ENCODE measurements at regions not wholly inside any gene's neighbourhood (a gene's known extent, or its start where the extent isn't known, plus 50 kb on each side); places are given as distances from the start of the nearest gene placed in this dataset.

DNA sequence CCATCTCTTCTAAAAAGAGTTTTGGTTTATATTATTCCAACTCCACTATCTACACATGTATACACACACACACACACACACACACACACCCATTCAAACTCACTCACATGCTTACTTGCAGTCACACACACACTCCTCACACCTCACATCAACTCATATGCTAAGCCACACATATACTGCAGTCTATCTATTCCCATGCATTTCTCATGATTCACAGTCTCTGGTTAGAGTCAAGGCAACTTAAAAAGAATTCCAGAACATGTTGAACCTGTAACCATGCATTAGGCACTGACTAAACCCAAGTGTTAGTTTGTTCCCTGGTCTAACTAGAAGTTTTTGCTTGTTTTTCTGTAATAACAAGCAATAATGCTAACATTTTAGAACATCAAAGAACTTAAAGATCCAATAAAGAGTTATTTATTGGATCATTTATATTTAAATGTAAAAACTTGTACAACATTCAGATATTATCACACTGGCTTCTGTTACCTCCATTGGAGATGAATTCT is 931.1 kb downstream of the PLA2G4A start:
- H3K9me2 ChIP-seq (ENCODE audit: insufficient read depth), result no peaks in the 10 kb centered on the region
- no peak for TF ChIP-seq EZH2phosphoT487 (IDR thresholded peaks at IDR 0.05; ENCODE audit: insufficient read depth, low read depth)
- no peak for TF ChIP-seq EZH2 (IDR thresholded peaks at IDR 0.05; ENCODE audit: insufficient read depth, poor library complexity, severe bottlenecking)
- no peaks in the 10 kb centered on the region for H3F3A ChIP-seq (ENCODE audit: insufficient read depth)
- H3K4me3 ChIP-seq, result no peak overlapping the region
- H3K27me3 ChIP-seq (replicated peaks; ENCODE audit: insufficient read depth), result no peaks in the 10 kb centered on the region
- no peaks in the 10 kb centered on the region for H3K4me1 ChIP-seq (ENCODE audit: insufficient read depth)
- no peak overlapping the region for H2AFZ ChIP-seq
- H3K27ac ChIP-seq, result no peak overlapping the region
- no peaks in the 10 kb centered on the region for H4K20me1 ChIP-seq (ENCODE audit: insufficient read depth)
- no peaks in the 10 kb centered on the region for H3K9me3 ChIP-seq (ENCODE audit: low read depth)
- DNase-seq, result no peak
- H3K36me3 ChIP-seq (ENCODE audit: low read depth), result no peaks in the 10 kb centered on the region
- no peaks in the 10 kb centered on the region for H3K79me2 ChIP-seq (ENCODE audit: insufficient read depth)
- no peak overlapping the region for H3K4me2 ChIP-seq (ENCODE audit: unreplicated experiment)
- no peak overlapping the region for H3K9ac ChIP-seq
- in situ Hi-C loops (cut with MboI), result no loop called here

DNA sequence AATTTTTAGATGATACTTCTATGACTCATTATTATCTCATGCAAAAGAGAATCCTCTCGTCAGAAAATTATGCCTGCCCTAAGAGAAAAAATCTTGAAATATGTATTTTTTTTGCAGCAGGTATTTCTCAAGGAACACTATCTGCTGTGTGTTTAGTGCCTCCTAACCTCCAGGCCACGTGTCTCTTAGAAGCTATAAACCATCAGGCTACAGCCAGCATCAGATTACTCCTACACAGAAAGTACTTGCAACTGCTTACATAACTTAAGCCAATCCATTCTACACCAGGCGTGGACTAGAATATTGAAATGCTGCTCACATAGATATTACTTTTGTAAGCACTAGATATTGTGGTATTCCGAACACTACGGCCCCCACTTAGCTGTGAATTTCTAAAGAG is 933.4 kb downstream of the PLA2G4A start:
- 14% methylated on average over 5 of the region's 5 CpGs for WGBS, 2 experiments (ENCODE audit: low coverage in 1 of 2, low lambda C conversion rate in 2 of 2, missing lambda C conversion rate in 2 of 2)
- no peak for DNase-seq

GRCh38 chr1:187763465-187763864 is 934.7 kb downstream of the PLA2G4A start:
- no peak for DNase-seq
- no peak overlapping the region for H3K9ac ChIP-seq
- H3K4me1 ChIP-seq (ENCODE audit: insufficient read depth), result no peaks in the 10 kb centered on the region
- H3F3A ChIP-seq (ENCODE audit: insufficient read depth), result no peaks in the 10 kb centered on the region
- no peak overlapping the region for H3K4me3 ChIP-seq
- no peaks in the 10 kb centered on the region for H3K9me3 ChIP-seq (ENCODE audit: low read depth)
- no peaks in the 10 kb centered on the region for H3K9me2 ChIP-seq (ENCODE audit: insufficient read depth)
- H4K20me1 ChIP-seq (ENCODE audit: insufficient read depth), result no peaks in the 10 kb centered on the region
- no peak overlapping the region for H3K27ac ChIP-seq
- no peaks in the 10 kb centered on the region for H3K36me3 ChIP-seq (ENCODE audit: low read depth)
- TF ChIP-seq EZH2phosphoT487 (IDR thresholded peaks at IDR 0.05; ENCODE audit: insufficient read depth, low read depth) (no peak), EZH2 (IDR thresholded peaks at IDR 0.05; ENCODE audit: insufficient read depth, poor library complexity, severe bottlenecking) (no peak)
- H2AFZ ChIP-seq, result no peak overlapping the region
- no peaks in the 10 kb centered on the region for H3K79me2 ChIP-seq (ENCODE audit: insufficient read depth)
- in situ Hi-C loops (cut with MboI), result no loop called here
- H3K27me3 ChIP-seq (replicated peaks; ENCODE audit: insufficient read depth), result no peaks in the 10 kb centered on the region
- H3K4me2 ChIP-seq (ENCODE audit: unreplicated experiment), result no peak overlapping the region

More for the DNA sequence above, 933.4 kb downstream of the PLA2G4A start:
- H3K9ac ChIP-seq, result no peak overlapping the region
- no peaks in the 10 kb centered on the region for H3K27me3 ChIP-seq (replicated peaks; ENCODE audit: insufficient read depth)
- H3K4me1 ChIP-seq (ENCODE audit: insufficient read depth), result no peaks in the 10 kb centered on the region
- no peaks in the 10 kb centered on the region for H3K79me2 ChIP-seq (ENCODE audit: insufficient read depth)
- H3F3A ChIP-seq (ENCODE audit: insufficient read depth), result no peaks in the 10 kb centered on the region
- no peaks in the 10 kb centered on the region for H3K9me3 ChIP-seq (ENCODE audit: low read depth)
- H4K20me1 ChIP-seq (ENCODE audit: insufficient read depth), result no peaks in the 10 kb centered on the region
- TF ChIP-seq EZH2 (IDR thresholded peaks at IDR 0.05; ENCODE audit: insufficient read depth, poor library complexity, severe bottlenecking), result no peak
- TF ChIP-seq EZH2phosphoT487 (IDR thresholded peaks at IDR 0.05; ENCODE audit: insufficient read depth, low read depth), result no peak
- no peak overlapping the region for H3K4me3 ChIP-seq
- H3K4me2 ChIP-seq (ENCODE audit: unreplicated experiment), result no peak overlapping the region
- H3K9me2 ChIP-seq (ENCODE audit: insufficient read depth), result no peaks in the 10 kb centered on the region
- in situ Hi-C loops (cut with MboI), result no loop called here
- no peak overlapping the region for H3K27ac ChIP-seq
- no peaks in the 10 kb centered on the region for H3K36me3 ChIP-seq (ENCODE audit: low read depth)
- H2AFZ ChIP-seq, result no peak overlapping the region

DNA sequence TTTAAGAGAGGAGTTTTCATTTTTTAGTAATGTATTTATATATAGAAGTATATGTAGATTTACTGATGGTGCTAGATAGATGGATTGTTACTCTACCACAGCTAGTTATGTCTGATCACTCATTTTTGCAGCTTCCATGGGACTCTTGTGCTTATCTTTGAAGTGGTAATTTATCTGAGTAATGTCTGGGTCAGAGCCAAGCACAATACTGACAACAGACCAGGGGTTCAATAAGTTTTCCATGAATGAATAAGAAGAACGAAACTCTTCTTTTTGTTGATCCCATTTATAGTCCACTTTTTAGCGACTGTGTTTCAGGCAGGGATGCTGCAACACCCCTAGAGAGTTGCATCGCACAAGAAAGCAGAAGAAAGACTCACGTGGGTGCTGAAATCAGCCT is 935.2 kb downstream of the PLA2G4A start:
- H3K9me3 ChIP-seq (ENCODE audit: low read depth), result no peaks in the 10 kb centered on the region
- no peak for DNase-seq
- 31 to 35% methylated on average over 4 of the region's 4 CpGs for WGBS, 2 experiments (ENCODE audit: low coverage in 1 of 2, low lambda C conversion rate in 2 of 2, missing lambda C conversion rate in 2 of 2)
- H3K4me2 ChIP-seq (ENCODE audit: unreplicated experiment), result no peak overlapping the region
- no peaks in the 10 kb centered on the region for H3K36me3 ChIP-seq (ENCODE audit: low read depth)
- H3K79me2 ChIP-seq (ENCODE audit: insufficient read depth), result no peaks in the 10 kb centered on the region
- no peak overlapping the region for H2AFZ ChIP-seq
- no peak overlapping the region for H3K9ac ChIP-seq
- H3K9me2 ChIP-seq (ENCODE audit: insufficient read depth), result no peaks in the 10 kb centered on the region
- in situ Hi-C loops (cut with MboI), result no loop called here
- TF ChIP-seq EZH2phosphoT487 (IDR thresholded peaks at IDR 0.05; ENCODE audit: insufficient read depth, low read depth), result no peak
- no peak for TF ChIP-seq EZH2 (IDR thresholded peaks at IDR 0.05; ENCODE audit: insufficient read depth, poor library complexity, severe bottlenecking)
- H4K20me1 ChIP-seq (ENCODE audit: insufficient read depth), result no peaks in the 10 kb centered on the region
- no peak overlapping the region for H3K4me3 ChIP-seq
- H3K27ac ChIP-seq, result no peak overlapping the region
- no peaks in the 10 kb centered on the region for H3F3A ChIP-seq (ENCODE audit: insufficient read depth)
- no peaks in the 10 kb centered on the region for H3K27me3 ChIP-seq (replicated peaks; ENCODE audit: insufficient read depth)
- H3K4me1 ChIP-seq (ENCODE audit: insufficient read depth), result no peaks in the 10 kb centered on the region

- no peak overlapping the region for H3K4me2 ChIP-seq (ENCODE audit: unreplicated experiment)
- H3K27me3 ChIP-seq (replicated peaks; ENCODE audit: insufficient read depth), result no peaks in the 10 kb centered on the region
- H3K9me3 ChIP-seq (ENCODE audit: low read depth), result no peaks in the 10 kb centered on the region
- no peaks in the 10 kb centered on the region for H3K36me3 ChIP-seq (ENCODE audit: low read depth)
- no peak overlapping the region for H3K27ac ChIP-seq
- no peak overlapping the region for H2AFZ ChIP-seq
- H3K4me1 ChIP-seq (ENCODE audit: insufficient read depth), result no peaks in the 10 kb centered on the region
- in situ Hi-C loops (cut with MboI), result no loop called here
- no peak for DNase-seq
- H3K4me3 ChIP-seq, result no peak overlapping the region
- no peak overlapping the region for H3K9ac ChIP-seq
- WGBS, 2 experiments (ENCODE audit: low coverage in 1 of 2, low lambda C conversion rate in 2 of 2, missing lambda C conversion rate in 2 of 2), result 11 to 20% methylated on average over 2 of the region's 2 CpGs
- no peak for TF ChIP-seq EZH2phosphoT487 (IDR thresholded peaks at IDR 0.05; ENCODE audit: insufficient read depth, low read depth)
- no peak for TF ChIP-seq EZH2 (IDR thresholded peaks at IDR 0.05; ENCODE audit: insufficient read depth, poor library complexity, severe bottlenecking)
- H3F3A ChIP-seq (ENCODE audit: insufficient read depth), result no peaks in the 10 kb centered on the region
- H4K20me1 ChIP-seq (ENCODE audit: insufficient read depth), result no peaks in the 10 kb centered on the region
- no peaks in the 10 kb centered on the region for H3K9me2 ChIP-seq (ENCODE audit: insufficient read depth)
- no peaks in the 10 kb centered on the region for H3K79me2 ChIP-seq (ENCODE audit: insufficient read depth)
These were observed 942.6 kb downstream of the PLA2G4A start for GRCh38 chr1:187771396-187771795.
